GM19467 (cell line): ENCODE measurements at regions not wholly inside any gene's neighbourhood (a gene's known extent, or its start where the extent isn't known, plus 50 kb on each side); places are given as distances from the start of the nearest gene placed in this dataset.

ENCODE experiments used
- ATAC-seq: cut with Tn5 transposase; IDR thresholded peaks from one replicate; pipeline ENCODE4 v1.9.1; 2021; ENCODE audit warnings: mild to moderate bottlenecking, moderate library complexity; ENCODE audit not compliant: unreplicated experiment

GRCh38 chr7:39883812-39884390 is 66.2 kb upstream of the CDK13 start:
- no peak for ATAC-seq

GRCh38 chr7:39888171-39888853 is 61.7 kb upstream of the CDK13 start:
- ATAC-seq: no peak

- ATAC-seq: no peak
Measured at GRCh38 chr7:39890411-39890810, 59.6 kb upstream of the CDK13 start.

GRCh38 chr7:39891894-39892293 is 58.2 kb upstream of the CDK13 start:
- no peak for ATAC-seq

- ATAC-seq: no peak
Measured at GRCh38 chr7:39892361-39892760, 57.7 kb upstream of the CDK13 start.

- ATAC-seq: no peak
Measured at GRCh38 chr7:39894904-39895303, 55.2 kb upstream of the CDK13 start.

GRCh38 chr7:39896840-39897239 is 53.2 kb upstream of the CDK13 start:
- no peak for ATAC-seq

- ATAC-seq: no peak
Measured at GRCh38 chr7:39898867-39899266, 51.2 kb upstream of the CDK13 start.
